Fibroblast of lung (primary cell): ENCODE measurements at regions not wholly inside any gene's neighbourhood (a gene's known extent, or its start where the extent isn't known, plus 50 kb on each side); places are given as distances from the start of the nearest gene placed in this dataset.

ENCODE experiments used
- DNase-seq, 2 donors: peaks; one replicate each; pipeline versions ENCODE4 v3.0.0 to v3.0.0-alpha.2; 2010; ENCODE audit warnings: low read depth in 2 of 2
- H2AFZ ChIP-seq: 2 replicates; pipeline ENCODE4 v1.5.1; 2012; ENCODE audit warnings: low read length, control low read depth, inconsistent platforms
- H3K27ac ChIP-seq: 2 replicates; pipeline ENCODE4 v1.5.1; 2011; ENCODE audit warnings: low read length, control low read depth; ENCODE audit not compliant: insufficient read depth
- H3K27me3 ChIP-seq: 2 replicates; pipeline ENCODE4 v1.5.1; 2011; ENCODE audit warnings: mild to moderate bottlenecking, low read length; ENCODE audit not compliant: control insufficient read depth, insufficient read depth
- H3K36me3 ChIP-seq: 2 replicates; pipeline ENCODE4 v1.5.1; 2011; ENCODE audit warnings: low read length; ENCODE audit not compliant: control insufficient read depth, insufficient read depth
- H3K4me1 ChIP-seq: 2 replicates; pipeline ENCODE4 v1.5.1; 2011; ENCODE audit warnings: low read length; ENCODE audit not compliant: control insufficient read depth, insufficient read depth; ENCODE audit errors: extremely low read depth
- H3K4me2 ChIP-seq: 2 replicates; pipeline ENCODE4 v1.5.1; 2011; ENCODE audit warnings: low read length, control low read depth; ENCODE audit not compliant: insufficient read depth; ENCODE audit errors: extremely low read depth
- H3K4me3 ChIP-seq, 4 experiments: fragments of 200-600 bp in 1 of 4; sonication (generic) in 1 of 4; replicated peaks in 1 of 4; 2 replicates each; pipeline ENCODE4 v1.5.1; 2011 to 2016; ENCODE audit warnings: low read length in 4 of 4, low read depth in 3 of 4, mild to moderate bottlenecking in 3 of 4, control low read depth in 2 of 4, inconsistent platforms in 1 of 4, mixed read lengths in 1 of 4; ENCODE audit not compliant: insufficient read depth in 1 of 4; ENCODE audit errors: control extremely low read depth in 1 of 4
- H3K79me2 ChIP-seq: 2 replicates; pipeline ENCODE4 v1.5.1; 2012; ENCODE audit warnings: mild to moderate bottlenecking, low read length, inconsistent platforms; ENCODE audit not compliant: control insufficient read depth, insufficient read depth
- H3K9ac ChIP-seq: 2 replicates; pipeline ENCODE4 v1.5.1; 2011; ENCODE audit warnings: mild to moderate bottlenecking, low read length, control low read depth; ENCODE audit not compliant: insufficient read depth
- H3K9me3 ChIP-seq: 2 replicates; pipeline ENCODE4 v1.5.1; 2012; ENCODE audit warnings: low read depth, low read length; ENCODE audit not compliant: control insufficient read depth, insufficient read depth
- H4K20me1 ChIP-seq: 2 replicates; pipeline ENCODE4 v1.5.1; 2011; ENCODE audit warnings: low read length; ENCODE audit not compliant: control insufficient read depth, insufficient read depth; ENCODE audit errors: extremely low read depth
- EZH2 ChIP-seq: IDR thresholded peaks from 2 replicates; pipeline ENCODE4 v1.5.1; 2012; ENCODE audit warnings: low read length, control low read depth, mild to moderate bottlenecking; ENCODE audit errors: missing control alignments
- TF ChIP-seq, protein P1 (sequence below), 2 donors: IDR thresholded peaks in 1 of 2; conservative IDR thresholded peaks in 1 of 2; 1 replicate in 1 of 2; 2 replicates in 1 of 2; pipeline ENCODE4 v1.5.1; 2011 to 2012; ENCODE audit warnings: low read length in 2 of 2, control low read depth in 1 of 2, inconsistent platforms in 1 of 2, low read depth in 1 of 2, mild to moderate bottlenecking in 1 of 2

DNA sequence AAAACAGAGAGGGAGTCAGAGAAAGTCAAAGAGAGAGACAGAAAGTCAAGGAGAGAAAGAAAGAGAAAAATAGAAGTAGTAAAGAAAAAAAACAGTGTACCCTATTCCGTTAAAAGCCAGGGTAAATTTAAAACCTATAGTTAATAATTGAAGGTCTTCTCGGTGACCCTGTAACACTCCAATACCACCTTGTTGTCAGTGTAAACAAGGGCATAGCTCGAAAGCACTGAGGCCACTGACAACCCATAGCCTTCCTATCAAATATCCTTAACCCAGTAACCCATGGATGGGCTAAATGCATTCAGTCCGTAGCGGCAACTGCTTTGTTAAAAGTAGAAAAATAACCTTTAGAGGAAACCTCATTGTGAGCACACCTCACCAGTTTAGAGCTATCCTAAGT lies 100.4 kb downstream of the ZNF467 start:
- no peak for DNase-seq
- no peak for TF ChIP-seq EZH2
- TF ChIP-seq, protein P1, sequence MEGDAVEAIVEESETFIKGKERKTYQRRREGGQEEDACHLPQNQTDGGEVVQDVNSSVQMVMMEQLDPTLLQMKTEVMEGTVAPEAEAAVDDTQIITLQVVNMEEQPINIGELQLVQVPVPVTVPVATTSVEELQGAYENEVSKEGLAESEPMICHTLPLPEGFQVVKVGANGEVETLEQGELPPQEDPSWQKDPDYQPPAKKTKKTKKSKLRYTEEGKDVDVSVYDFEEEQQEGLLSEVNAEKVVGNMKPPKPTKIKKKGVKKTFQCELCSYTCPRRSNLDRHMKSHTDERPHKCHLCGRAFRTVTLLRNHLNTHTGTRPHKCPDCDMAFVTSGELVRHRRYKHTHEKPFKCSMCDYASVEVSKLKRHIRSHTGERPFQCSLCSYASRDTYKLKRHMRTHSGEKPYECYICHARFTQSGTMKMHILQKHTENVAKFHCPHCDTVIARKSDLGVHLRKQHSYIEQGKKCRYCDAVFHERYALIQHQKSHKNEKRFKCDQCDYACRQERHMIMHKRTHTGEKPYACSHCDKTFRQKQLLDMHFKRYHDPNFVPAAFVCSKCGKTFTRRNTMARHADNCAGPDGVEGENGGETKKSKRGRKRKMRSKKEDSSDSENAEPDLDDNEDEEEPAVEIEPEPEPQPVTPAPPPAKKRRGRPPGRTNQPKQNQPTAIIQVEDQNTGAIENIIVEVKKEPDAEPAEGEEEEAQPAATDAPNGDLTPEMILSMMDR (conservative IDR thresholded peaks at IDR 0.05 in 1 of 2, IDR thresholded peaks at IDR 0.05 in 1 of 2; ENCODE audit: low read depth in 1 of 2, low read length in 2 of 2), result no peak
- Histone ChIP-seq H3K79me2 (no peaks in the 10 kb centered on the region), H3K4me1 (no peaks in the 10 kb centered on the region), H3K9me3 (no peaks in the 10 kb centered on the region), H3K9ac (no peak overlapping the region), H3K27ac (no peak overlapping the region), H3K27me3 (no peaks in the 10 kb centered on the region), H4K20me1 (no peaks in the 10 kb centered on the region), H3K36me3 (no peaks in the 10 kb centered on the region), H3K4me2 (no peak overlapping the region), H3K4me3 (no peak overlapping the region), H2AFZ (no peak overlapping the region)

DNA sequence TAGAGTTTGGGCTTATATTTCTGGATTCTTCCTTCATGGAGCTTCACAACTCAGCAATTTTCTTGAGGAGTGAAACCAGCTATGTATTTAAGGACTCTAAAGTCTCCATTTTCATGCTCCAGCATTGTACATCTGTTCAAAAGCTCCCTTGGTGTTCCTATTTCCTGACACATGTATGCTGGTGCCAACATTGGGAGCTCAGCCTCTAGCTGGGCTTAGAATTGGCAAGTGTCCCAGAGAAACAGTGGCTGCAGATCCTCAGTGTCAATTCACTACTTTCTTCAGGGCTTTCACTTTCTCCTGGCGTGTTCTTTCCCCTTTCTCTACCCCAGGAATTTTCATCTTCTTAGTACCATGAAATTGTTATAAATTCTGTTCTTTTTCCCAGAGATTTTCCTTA lies 103.1 kb downstream of the ZNF467 start:
- Histone ChIP-seq H3K79me2 (no peaks in the 10 kb centered on the region), H3K4me1 (no peaks in the 10 kb centered on the region), H3K27me3 (no peaks in the 10 kb centered on the region), H3K9me3 (no peaks in the 10 kb centered on the region), H3K4me2 (no peak overlapping the region), H3K9ac (no peak overlapping the region), H4K20me1 (no peaks in the 10 kb centered on the region), H3K4me3 (no peak overlapping the region), H3K27ac (no peak overlapping the region), H2AFZ (no peak overlapping the region), H3K36me3 (no peaks in the 10 kb centered on the region)
- peak; percentile 41 to 68 for DNase-seq
- TF ChIP-seq, protein P1 (conservative IDR thresholded peaks at IDR 0.05 in 1 of 2, IDR thresholded peaks at IDR 0.05 in 1 of 2; ENCODE audit: low read depth in 1 of 2, low read length in 2 of 2), result no peak
- TF ChIP-seq EZH2, result no peak

DNA sequence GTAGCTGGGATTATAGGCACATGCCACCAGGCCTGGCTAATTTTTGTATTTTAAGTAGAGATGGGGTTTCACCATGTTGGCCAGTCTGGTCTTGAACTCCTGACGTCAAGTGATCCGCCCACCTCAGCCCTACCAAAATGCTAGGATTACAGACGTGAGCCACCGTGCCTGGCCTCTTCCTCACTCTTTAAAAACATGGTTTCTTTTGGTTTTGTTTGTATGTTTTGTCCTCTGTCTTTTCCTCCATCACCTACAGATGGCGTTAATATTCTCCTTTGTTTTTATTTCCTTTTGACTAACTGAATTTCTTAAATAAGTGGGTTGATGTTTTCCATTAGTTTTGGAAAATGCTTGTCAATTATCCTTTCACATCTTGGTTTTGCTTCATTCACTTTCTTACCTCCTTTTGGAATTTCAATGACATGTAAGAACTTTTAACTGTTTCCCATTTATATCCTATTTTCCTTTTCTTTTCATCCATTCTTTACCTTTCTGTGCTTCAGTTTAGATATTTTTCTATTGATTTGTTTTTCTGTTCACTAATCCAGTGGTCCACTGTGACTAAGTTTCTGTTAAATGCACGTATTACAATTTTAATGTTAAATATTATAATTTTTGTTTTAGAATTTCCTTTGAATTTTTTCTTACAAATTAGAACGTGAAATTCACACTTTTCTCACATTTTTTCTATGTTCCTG lies 104.1 kb downstream of the ZNF467 start:
- Histone ChIP-seq H3K4me3 (no peak overlapping the region), H3K4me2 (no peak overlapping the region), H3K9me3 (no peaks in the 10 kb centered on the region), H3K79me2 (no peaks in the 10 kb centered on the region), H3K4me1 (no peaks in the 10 kb centered on the region), H2AFZ (no peak overlapping the region), H4K20me1 (no peaks in the 10 kb centered on the region), H3K27me3 (no peaks in the 10 kb centered on the region), H3K27ac (no peak overlapping the region), H3K9ac (no peak overlapping the region), H3K36me3 (no peaks in the 10 kb centered on the region)
- DNase-seq, result peak in 1 of 2 donors; percentile 54
- TF ChIP-seq, protein P1 (conservative IDR thresholded peaks at IDR 0.05 in 1 of 2, IDR thresholded peaks at IDR 0.05 in 1 of 2; ENCODE audit: low read depth in 1 of 2, low read length in 2 of 2), result peak; percentile 23 to 54
- TF ChIP-seq EZH2, result no peak
